G401 (cell line): ENCODE measurements at regions not wholly inside any gene's neighbourhood (a gene's known extent, or its start where the extent isn't known, plus 50 kb on each side); places are given as distances from the start of the nearest gene placed in this dataset.
A peak's percentile ranks its signal among the peaks of the same experiment; 100 is the strongest.

Experiments used
- DNase-seq: peaks from one replicate; pipeline ENCODE4 v3.0.0-alpha.2; 2015; ENCODE audit warnings: low spot score
- in situ Hi-C: cut with HindIII; loops from 2 replicates; pipeline ENCODE4 v1.10.0; 2016; ENCODE audit warnings: low sequenced_read_pairs, mixed read lengths

GRCh38 chr15:79192462-79193036, 90.0 kb upstream of the ANKRD34C start:
- DNase-seq: no peak
- in situ Hi-C loops: no loop called here

GRCh38 chr15:79190093-79190492, 92.4 kb upstream of the ANKRD34C start:
- DNase-seq: peak; percentile 40
- in situ Hi-C loops: no loop called here

GRCh38 chr15:79186616-79187015, 95.9 kb upstream of the ANKRD34C start:
- no peak for DNase-seq
- in situ Hi-C loops: no loop called here

- DNase-seq: no peak
- in situ Hi-C loops: no loop called here
These were observed 94.6 kb upstream of the RASGRF1 start for GRCh38 chr15:79185199-79185598.

GRCh38 chr15:79184465-79184892, 93.9 kb upstream of the RASGRF1 start:
- DNase-seq: peak; percentile 85
- in situ Hi-C loops: no loop called here

- DNase-seq: no peak
- in situ Hi-C loops: no loop called here
These were observed 89.7 kb upstream of the RASGRF1 start for GRCh38 chr15:79180318-79180717.

- in situ Hi-C loops: no loop called here
- DNase-seq: no peak
These were observed 89.0 kb upstream of the RASGRF1 start for GRCh38 chr15:79179597-79179996.

GRCh38 chr15:79179108-79179561, 88.6 kb upstream of the RASGRF1 start:
- DNase-seq: no peak
- in situ Hi-C loops: no loop called here

GRCh38 chr15:79178594-79178993, 88.0 kb upstream of the RASGRF1 start:
- in situ Hi-C loops: no loop called here
- DNase-seq: no peak

GRCh38 chr15:79176151-79176550, 85.6 kb upstream of the RASGRF1 start:
- no peak for DNase-seq
- in situ Hi-C loops: no loop called here

- DNase-seq: no peak
- in situ Hi-C loops: no loop called here
These were observed 82.4 kb upstream of the RASGRF1 start for GRCh38 chr15:79172801-79173460.

- in situ Hi-C loops: no loop called here
- no peak for DNase-seq
These were observed 81.5 kb upstream of the RASGRF1 start for GRCh38 chr15:79172032-79172481.

- no peak for DNase-seq
- in situ Hi-C loops: no loop called here
These were observed 80.9 kb upstream of the RASGRF1 start for GRCh38 chr15:79171320-79172031.

- DNase-seq: no peak
- in situ Hi-C loops: no loop called here
These were observed 79.7 kb upstream of the RASGRF1 start for GRCh38 chr15:79170256-79170664.

- no peak for DNase-seq
- in situ Hi-C loops: no loop called here
These were observed 79.0 kb upstream of the RASGRF1 start for GRCh38 chr15:79169526-79170133.

GRCh38 chr15:79168922-79169456, 78.4 kb upstream of the RASGRF1 start:
- in situ Hi-C loops: no loop called here
- no peak for DNase-seq

- no peak for DNase-seq
- in situ Hi-C loops: no loop called here
These were observed 77.2 kb upstream of the RASGRF1 start for GRCh38 chr15:79167776-79168175.

GRCh38 chr15:79166311-79166955, 75.9 kb upstream of the RASGRF1 start:
- DNase-seq: no peak
- in situ Hi-C loops: no loop called here

GRCh38 chr15:79164465-79164864, 73.9 kb upstream of the RASGRF1 start:
- in situ Hi-C loops: no loop called here
- DNase-seq: no peak
